HG03039 (cell line): ENCODE measurements at regions not wholly inside any gene's neighbourhood (a gene's known extent, or its start where the extent isn't known, plus 50 kb on each side); places are given as distances from the start of the nearest gene placed in this dataset.

Experiments
- ATAC-seq: cut with Tn5 transposase; IDR thresholded peaks from one replicate; pipeline ENCODE4 v1.9.1; 2021; ENCODE audit warnings: mild to moderate bottlenecking, moderate library complexity; ENCODE audit not compliant: unreplicated experiment

- ATAC-seq: no peak
Measured at GRCh38 chr14:48526307-48526706, 850.9 kb upstream of the MDGA2 start.

GRCh38 chr14:48504921-48505320 lies 829.5 kb upstream of the MDGA2 start:
- no peak for ATAC-seq

- no peak for ATAC-seq
Measured at GRCh38 chr14:48490756-48491155, 815.4 kb upstream of the MDGA2 start.

- ATAC-seq: no peak
Measured at GRCh38 chr14:48473944-48474343, 798.5 kb upstream of the MDGA2 start.

- no peak for ATAC-seq
Measured at GRCh38 chr14:48456051-48456450, 780.6 kb upstream of the MDGA2 start.

GRCh38 chr14:48454887-48455286 lies 779.5 kb upstream of the MDGA2 start:
- ATAC-seq: no peak

- ATAC-seq: no peak
Measured at GRCh38 chr14:48452437-48452995, 777.1 kb upstream of the MDGA2 start.

- ATAC-seq: no peak
Measured at GRCh38 chr14:48435221-48435620, 759.8 kb upstream of the MDGA2 start.

- no peak for ATAC-seq
Measured at GRCh38 chr14:48430805-48431204, 755.4 kb upstream of the MDGA2 start.

GRCh38 chr14:48429512-48429911 lies 754.1 kb upstream of the MDGA2 start:
- no peak for ATAC-seq

- no peak for ATAC-seq
Measured at GRCh38 chr14:48417715-48418500, 742.5 kb upstream of the MDGA2 start.

- ATAC-seq: no peak
Measured at GRCh38 chr14:48401321-48401720, 725.9 kb upstream of the MDGA2 start.

- ATAC-seq: peak; percentile 67
Measured at GRCh38 chr14:48398675-48399282, 723.4 kb upstream of the MDGA2 start.

- ATAC-seq: no peak
Measured at GRCh38 chr14:48391661-48392060, 716.3 kb upstream of the MDGA2 start.

- ATAC-seq: no peak
Measured at GRCh38 chr14:48390346-48390745, 714.9 kb upstream of the MDGA2 start.

- ATAC-seq: no peak
Measured at GRCh38 chr14:48384821-48385220, 709.4 kb upstream of the MDGA2 start.

GRCh38 chr14:48382961-48383360 lies 707.6 kb upstream of the MDGA2 start:
- no peak for ATAC-seq

- no peak for ATAC-seq
Measured at GRCh38 chr14:48378541-48378940, 703.1 kb upstream of the MDGA2 start.

GRCh38 chr14:48373981-48374380 lies 698.6 kb upstream of the MDGA2 start:
- ATAC-seq: no peak

GRCh38 chr14:48350971-48351370 lies 675.6 kb upstream of the MDGA2 start:
- ATAC-seq: no peak

GRCh38 chr14:48349689-48350088 lies 674.3 kb upstream of the MDGA2 start:
- no peak for ATAC-seq

GRCh38 chr14:48341069-48341468 lies 665.7 kb upstream of the MDGA2 start:
- no peak for ATAC-seq
